ENCODE measurements at regions not wholly inside any gene's neighbourhood (a gene's known extent, or its start where the extent isn't known, plus 50 kb on each side); places are given as distances from the start of the nearest gene placed in this dataset.

DNA sequence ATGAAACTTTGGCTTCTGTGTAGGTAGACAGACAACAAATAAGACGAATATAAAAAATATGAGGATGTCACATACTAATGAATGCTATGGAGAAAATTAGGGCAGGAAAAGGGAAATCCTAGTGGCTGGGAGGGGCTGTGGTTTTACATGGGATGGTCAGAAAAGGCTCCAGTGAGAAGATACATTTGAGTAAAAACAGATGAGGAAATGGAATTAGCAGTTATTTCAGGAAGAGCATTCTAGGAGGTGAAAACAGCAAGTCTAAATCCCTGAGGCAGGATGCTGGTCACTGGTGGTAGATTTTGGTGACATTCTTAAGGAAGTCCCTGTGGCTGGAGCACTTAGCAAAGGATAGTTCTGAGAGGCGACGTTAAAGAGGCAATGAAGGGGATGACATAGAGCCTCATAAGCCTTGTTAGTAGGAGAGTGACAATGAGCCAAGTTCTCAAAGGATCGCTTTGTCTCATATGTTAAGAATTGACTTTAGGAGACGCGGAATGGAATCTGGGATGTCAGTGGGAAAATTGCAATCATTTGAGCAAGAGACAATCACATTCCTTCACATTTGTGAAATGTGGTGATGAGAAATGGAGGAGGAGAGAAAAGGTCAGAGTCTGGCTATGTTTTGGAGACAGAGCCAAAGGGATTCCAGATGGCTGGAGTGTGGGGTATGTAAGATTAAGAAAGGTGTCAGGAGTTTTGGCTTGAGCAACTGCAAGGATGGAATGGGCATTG lies 384.7 kb upstream of the FZD8 start:
- no peak overlapping the region for H3K27ac ChIP-seq (ENCODE audit: insufficient read depth, low read length)
- H2BK5ac ChIP-seq (ENCODE audit: low read depth, low read length, poor library complexity, severe bottlenecking): no peak overlapping the region
- H2AFZ ChIP-seq (replicated peaks; ENCODE audit: low read length, poor library complexity): no peak overlapping the region
- H2AK5ac ChIP-seq (ENCODE audit: low read depth, low read length): no peak overlapping the region
- POLR2A ChIA-PET (ENCODE audit: unreplicated experiment): no interaction called here
- no peak overlapping the region for H2BK20ac ChIP-seq (ENCODE audit: low read depth, low read length)
- H3K79me1 ChIP-seq (ENCODE audit: low read depth in 1 of 2, low read length in 2 of 2): no peaks in the 10 kb centered on the region
- peaks cover 6% of the 10 kb centered on the region; the same call in 1 of the 2 replicates for H3K9me1 ChIP-seq (ENCODE audit: insufficient read depth, low read length)
- BruUV-seq (replicated peaks): no TSS peak
- no peak overlapping the region for H2BK15ac ChIP-seq (ENCODE audit: low read depth, low read length)
- no peak overlapping the region for H3K14ac ChIP-seq (replicated peaks; ENCODE audit: low read depth, low read length)
- in situ Hi-C loops (cut with MboI; ENCODE audit: low sequenced_read_pairs): no loop called here
- H3K27me3 ChIP-seq (ENCODE audit: control insufficient read depth, insufficient read depth, low read length): peaks cover 2% of the 10 kb centered on the region
- H3K36me3 ChIP-seq (ENCODE audit: control insufficient read depth, insufficient read depth, low read length): no peaks in the 10 kb centered on the region
- DNase-seq (no peak), ATAC-seq (ENCODE audit: low read depth) (no peak)
- no peak overlapping the region for H2AK9ac ChIP-seq (replicated peaks; ENCODE audit: low read depth, low read length, poor library complexity)
- no peak overlapping the region for H3K9ac ChIP-seq (ENCODE audit: low read depth, low read length)
- intact Hi-C loops (cut with micrococcal nuclease): no loop called here
- H4K91ac ChIP-seq (ENCODE audit: insufficient read depth, low read depth, low read length): no peak overlapping the region
- no peak overlapping the region for H3K18ac ChIP-seq (ENCODE audit: low read depth, low read length)
- no peak overlapping the region for H4K5ac ChIP-seq (ENCODE audit: low read depth, low read length)
- TF ChIP-seq RFX5 (IDR thresholded peaks at IDR 0.05; ENCODE audit: low read depth, low read length) (no peak), RCOR1 (IDR thresholded peaks at IDR 0.05; ENCODE audit: insufficient replicate concordance, low read length) (no peak), POLR2A (IDR thresholded peaks at IDR 0.05; ENCODE audit: low read depth, low read length) (no peak), MXI1 (IDR thresholded peaks at IDR 0.05; ENCODE audit: borderline replicate concordance, low read depth, low read length) (no peak), NFE2L2 (IDR thresholded peaks at IDR 0.05; ENCODE audit: low read depth, low read length) (no peak), CEBPB (IDR thresholded peaks at IDR 0.05; ENCODE audit: low read depth, low read length) (no peak), CHD1 (IDR thresholded peaks at IDR 0.05; ENCODE audit: low read depth, low read length) (no peak), MAFK (IDR thresholded peaks at IDR 0.05; ENCODE audit: low read depth, low read length) (no peak), MAZ (IDR thresholded peaks at IDR 0.05; ENCODE audit: borderline replicate concordance, low read depth, low read length) (no peak)
- TF ChIP-seq, protein P1, sequence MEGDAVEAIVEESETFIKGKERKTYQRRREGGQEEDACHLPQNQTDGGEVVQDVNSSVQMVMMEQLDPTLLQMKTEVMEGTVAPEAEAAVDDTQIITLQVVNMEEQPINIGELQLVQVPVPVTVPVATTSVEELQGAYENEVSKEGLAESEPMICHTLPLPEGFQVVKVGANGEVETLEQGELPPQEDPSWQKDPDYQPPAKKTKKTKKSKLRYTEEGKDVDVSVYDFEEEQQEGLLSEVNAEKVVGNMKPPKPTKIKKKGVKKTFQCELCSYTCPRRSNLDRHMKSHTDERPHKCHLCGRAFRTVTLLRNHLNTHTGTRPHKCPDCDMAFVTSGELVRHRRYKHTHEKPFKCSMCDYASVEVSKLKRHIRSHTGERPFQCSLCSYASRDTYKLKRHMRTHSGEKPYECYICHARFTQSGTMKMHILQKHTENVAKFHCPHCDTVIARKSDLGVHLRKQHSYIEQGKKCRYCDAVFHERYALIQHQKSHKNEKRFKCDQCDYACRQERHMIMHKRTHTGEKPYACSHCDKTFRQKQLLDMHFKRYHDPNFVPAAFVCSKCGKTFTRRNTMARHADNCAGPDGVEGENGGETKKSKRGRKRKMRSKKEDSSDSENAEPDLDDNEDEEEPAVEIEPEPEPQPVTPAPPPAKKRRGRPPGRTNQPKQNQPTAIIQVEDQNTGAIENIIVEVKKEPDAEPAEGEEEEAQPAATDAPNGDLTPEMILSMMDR (conservative IDR thresholded peaks at IDR 0.05; ENCODE audit: low read depth, low read length): no peak
- TF ChIP-seq, protein P2, sequence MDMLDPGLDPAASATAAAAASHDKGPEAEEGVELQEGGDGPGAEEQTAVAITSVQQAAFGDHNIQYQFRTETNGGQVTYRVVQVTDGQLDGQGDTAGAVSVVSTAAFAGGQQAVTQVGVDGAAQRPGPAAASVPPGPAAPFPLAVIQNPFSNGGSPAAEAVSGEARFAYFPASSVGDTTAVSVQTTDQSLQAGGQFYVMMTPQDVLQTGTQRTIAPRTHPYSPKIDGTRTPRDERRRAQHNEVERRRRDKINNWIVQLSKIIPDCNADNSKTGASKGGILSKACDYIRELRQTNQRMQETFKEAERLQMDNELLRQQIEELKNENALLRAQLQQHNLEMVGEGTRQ (IDR thresholded peaks at IDR 0.05; ENCODE audit: low read depth, low read length): no peak
- TF ChIP-seq, protein P3, sequence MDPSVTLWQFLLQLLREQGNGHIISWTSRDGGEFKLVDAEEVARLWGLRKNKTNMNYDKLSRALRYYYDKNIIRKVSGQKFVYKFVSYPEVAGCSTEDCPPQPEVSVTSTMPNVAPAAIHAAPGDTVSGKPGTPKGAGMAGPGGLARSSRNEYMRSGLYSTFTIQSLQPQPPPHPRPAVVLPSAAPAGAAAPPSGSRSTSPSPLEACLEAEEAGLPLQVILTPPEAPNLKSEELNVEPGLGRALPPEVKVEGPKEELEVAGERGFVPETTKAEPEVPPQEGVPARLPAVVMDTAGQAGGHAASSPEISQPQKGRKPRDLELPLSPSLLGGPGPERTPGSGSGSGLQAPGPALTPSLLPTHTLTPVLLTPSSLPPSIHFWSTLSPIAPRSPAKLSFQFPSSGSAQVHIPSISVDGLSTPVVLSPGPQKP (IDR thresholded peaks at IDR 0.05; ENCODE audit: borderline replicate concordance, low read depth, low read length): no peak
- WGBS, 2 experiments (ENCODE audit: extremely low coverage in 2 of 2, insufficient read length in 1 of 2): 94% methylated on average over 3 of the region's 6 CpGs; no CpG with 5 or more reads in 1 of the 2 experiments
- H2BK120ac ChIP-seq (ENCODE audit: low read depth, low read length): no peak overlapping the region
- CTCF ChIA-PET: no interaction called here
- H3K56ac ChIP-seq (ENCODE audit: extremely low read depth, insufficient read depth, low read length): no peak overlapping the region
- no peak overlapping the region for H3K4me3 ChIP-seq (ENCODE audit: insufficient read depth, low read depth, low read length)
- H4K20me1 ChIP-seq (ENCODE audit: insufficient read depth, low read length): no peaks in the 10 kb centered on the region
- H4K8ac ChIP-seq (ENCODE audit: low read depth in 2 of 2, low read length in 2 of 2): no peak overlapping the region
- H3K23ac ChIP-seq (ENCODE audit: low read depth, low read length): no peak overlapping the region
- no peaks in the 10 kb centered on the region; the same call in 1 of the 2 replicates for H3K4me1 ChIP-seq (ENCODE audit: control insufficient read depth, insufficient read depth, low read length)
- H3K4ac ChIP-seq (ENCODE audit: low read depth, low read length): no peak overlapping the region
- no peaks in the 10 kb centered on the region for H3K9me3 ChIP-seq (ENCODE audit: control insufficient read depth, insufficient read depth, low read length)
- dilution Hi-C loops (cut with HindIII; ENCODE audit: low sequenced_read_pairs, unreplicated experiment): no loop called here
- H3K4me2 ChIP-seq (ENCODE audit: low read depth, low read length): no peak overlapping the region

Data from IMR-90 (cell line).